GM13977 (cell line): ENCODE measurements at regions not wholly inside any gene's neighbourhood (a gene's known extent, or its start where the extent isn't known, plus 50 kb on each side); places are given as distances from the start of the nearest gene placed in this dataset.
"Not testable (repeated sequence)": the region's sequence is repeated elsewhere in the genome, so short reads cannot be mapped to it uniquely, and the experiment has no call there.

Source experiments
- DNase-seq: peaks from one replicate; pipeline ENCODE4 v3.0.0; 2012; ENCODE audit warnings: low spot score
- CTCF ChIP-seq: IDR thresholded peaks from 2 replicates; pipeline ENCODE4 v1.5.1; 2012; ENCODE audit warnings: mild to moderate bottlenecking, control low read depth; ENCODE audit not compliant: insufficient read depth; ENCODE audit errors: extremely low read depth, missing control alignments
- in situ Hi-C: fragments of 300-500 bp; cut with MboI; formaldehyde crosslinking; loops from one replicate; pipeline ENCODE4 v1.12.0; 2022; ENCODE audit warnings: low sequenced_read_pairs, low pct_unique_long_range_greater_than_20kb, mixed read lengths, inconsistent platforms; ENCODE audit not compliant: unreplicated experiment

DNA sequence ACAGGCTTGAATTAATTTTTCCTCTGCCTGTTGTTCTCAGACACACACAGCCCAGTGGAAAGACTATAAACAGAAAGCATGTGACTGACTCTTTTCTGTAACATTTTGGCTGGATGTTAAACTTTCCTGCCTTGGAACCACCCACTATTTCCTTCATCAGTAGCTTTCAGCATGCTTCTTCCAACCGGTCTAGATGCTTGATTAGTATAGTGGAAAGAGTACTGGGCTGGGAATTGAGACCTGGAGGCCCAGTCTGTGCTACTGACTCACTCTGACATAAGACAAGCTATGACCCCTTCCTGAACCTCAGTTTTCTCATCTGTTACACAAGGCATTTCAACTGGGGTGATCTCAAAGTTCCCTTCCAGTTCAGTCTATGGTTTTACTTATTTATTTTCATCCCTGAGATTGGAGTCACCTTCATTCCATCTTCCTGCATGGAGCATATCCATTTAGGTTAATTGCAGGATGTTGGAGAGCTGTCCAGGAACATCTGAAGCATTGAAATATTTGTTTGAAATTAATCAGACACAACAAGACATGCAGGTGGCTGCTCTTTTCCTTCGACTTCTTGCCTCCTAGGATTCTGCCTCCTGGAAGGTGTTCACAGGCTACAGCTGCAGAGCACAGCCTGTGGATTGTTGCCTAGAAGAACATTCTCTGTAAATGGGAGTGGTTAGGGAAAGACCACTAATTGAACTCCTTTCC is 173.4 kb downstream of the RTL9 start:
- in situ Hi-C loops: no loop called here
- TF ChIP-seq CTCF: no peak
- DNase-seq: no peak

DNA sequence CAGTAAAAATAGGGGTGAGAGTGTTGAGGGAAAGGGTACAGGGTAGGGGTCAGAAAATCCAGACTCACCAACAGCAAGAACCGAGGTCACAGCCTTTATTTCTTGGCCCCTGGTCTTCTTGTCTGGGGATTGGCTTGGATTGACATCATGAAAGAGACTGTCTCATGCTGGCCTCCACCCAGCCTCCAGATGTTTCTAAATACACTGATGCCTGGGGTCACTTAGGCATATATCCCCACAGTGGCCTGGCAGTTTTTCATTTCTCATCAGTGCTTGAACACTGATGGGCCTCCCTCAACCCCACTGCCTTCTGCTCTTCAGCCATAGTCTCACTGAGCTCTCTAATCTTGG is 173.9 kb downstream of the RTL9 start:
- in situ Hi-C loops: no loop called here
- no peak for DNase-seq
- no peak for TF ChIP-seq CTCF

- no peak for TF ChIP-seq CTCF
- no peak for DNase-seq
- in situ Hi-C loops: no loop called here
These were observed 178.2 kb downstream of the RTL9 start for GRCh38 chrX:110536816-110537215.

DNA sequence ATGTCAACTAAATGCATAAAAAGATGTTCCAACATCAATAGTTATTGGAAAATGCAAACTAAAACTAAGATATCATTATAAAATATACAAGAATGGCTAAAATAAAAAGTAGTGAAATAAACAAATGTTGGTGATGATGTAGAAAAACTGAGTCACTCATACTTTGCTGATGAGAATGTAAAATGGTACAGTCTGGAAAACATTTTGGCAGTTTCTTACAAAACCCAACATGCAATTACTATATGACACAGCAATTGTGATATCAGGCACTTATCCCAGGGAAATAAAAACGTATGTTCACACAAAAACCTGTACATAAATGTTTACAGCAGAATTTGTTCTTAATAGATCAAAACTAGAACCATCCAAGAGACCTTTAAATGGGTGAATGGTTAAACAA is 182.6 kb downstream of the RTL9 start:
- DNase-seq: no peak
- no peak for TF ChIP-seq CTCF
- in situ Hi-C loops: no loop called here

- in situ Hi-C loops, DNase-seq: not testable (repeated sequence)
These were observed 192.2 kb downstream of the RTL9 start for GRCh38 chrX:110550854-110551253.

DNA sequence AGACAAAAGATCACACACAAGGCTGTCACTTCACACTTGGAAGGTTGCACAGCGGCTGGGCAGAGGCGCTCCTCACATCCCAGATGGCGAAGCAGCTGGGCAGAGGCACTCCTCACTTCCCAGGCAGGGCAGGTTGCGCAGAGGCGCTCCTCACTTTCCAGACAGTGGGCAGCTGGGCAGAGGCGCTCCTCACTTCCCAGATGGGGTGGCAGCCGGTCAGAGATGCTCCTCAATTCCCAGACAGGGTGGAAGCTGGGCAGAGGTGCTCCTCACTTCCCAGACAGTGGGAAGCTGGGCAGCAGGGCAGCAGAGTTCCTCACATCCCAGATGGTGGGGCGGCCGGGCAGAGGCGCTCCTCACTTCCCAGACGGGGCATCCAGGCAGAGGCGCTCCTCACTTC is 199.2 kb downstream of the RTL9 start:
- no peak for TF ChIP-seq CTCF
- in situ Hi-C loops: no loop called here
- no peak for DNase-seq

- DNase-seq: no peak
- in situ Hi-C loops: no loop called here
- TF ChIP-seq CTCF: no peak
These were observed 199.8 kb downstream of the RTL9 start for GRCh38 chrX:110558406-110558805.
